SU-DHL-6 (cell line): ENCODE measurements at regions not wholly inside any gene's neighbourhood (a gene's known extent, or its start where the extent isn't known, plus 50 kb on each side); places are given as distances from the start of the nearest gene placed in this dataset.

Source experiments
- CTCF ChIP-seq: fragments of 200-600 bp; sonication (generic); IDR thresholded peaks from one replicate; pipeline ENCODE4 v1.5.1; 2017; ENCODE audit warnings: antibody characterized with exemption, mild to moderate bottlenecking, low read length, moderate library complexity; ENCODE audit not compliant: insufficient read depth, poor library complexity, severe bottlenecking
- EZH2phosphoT487 ChIP-seq: fragments of 200-600 bp; sonication (generic), shearing (Covaris generic); conservative IDR thresholded peaks from 2 replicates; pipeline ENCODE4 v1.6.1; 2018; ENCODE audit warnings: mild to moderate bottlenecking, antibody characterized with exemption, low read length, moderate library complexity, mixed read lengths

- TF ChIP-seq CTCF (no peak), EZH2phosphoT487 (no peak)
Observed at GRCh38 chr1:4853904-4854303, 199.5 kb downstream of the AJAP1 start.
